Endodermal cell (in vitro differentiated cells): ENCODE measurements at regions not wholly inside any gene's neighbourhood (a gene's known extent, or its start where the extent isn't known, plus 50 kb on each side); places are given as distances from the start of the nearest gene placed in this dataset.

Source experiments
- DNase-seq: peaks from one replicate; pipeline ENCODE4 v3.0.0-alpha.2; 2017
- H3K27ac ChIP-seq: 2 replicates; pipeline ENCODE4 v1.5.1; 2013; ENCODE audit warnings: mild to moderate bottlenecking, low read depth, low read length, moderate library complexity
- H3K27me3 ChIP-seq: 2 replicates; pipeline ENCODE4 v1.6.1; 2013; ENCODE audit warnings: mild to moderate bottlenecking, low read length, moderate library complexity; ENCODE audit not compliant: insufficient read depth, control insufficient read depth, poor library complexity, severe bottlenecking
- H3K36me3 ChIP-seq: 2 replicates; pipeline ENCODE4 v1.7.0; 2013; ENCODE audit warnings: mild to moderate bottlenecking, low read length, moderate library complexity; ENCODE audit not compliant: control insufficient read depth, insufficient read depth
- H3K4me1 ChIP-seq: one replicate; pipeline ENCODE4 v1.7.0; 2013; ENCODE audit warnings: low read length; ENCODE audit not compliant: control insufficient read depth, insufficient read depth
- H3K4me3 ChIP-seq: 2 replicates; pipeline ENCODE4 v1.5.1; 2013; ENCODE audit warnings: mild to moderate bottlenecking, low read length, moderate library complexity
- H3K9ac ChIP-seq: 2 replicates; pipeline ENCODE4 v1.6.1; 2013; ENCODE audit warnings: mild to moderate bottlenecking, low read length, moderate library complexity; ENCODE audit not compliant: poor library complexity, severe bottlenecking; ENCODE audit errors: extremely low read depth
- H3K9me3 ChIP-seq: 2 replicates; pipeline ENCODE4 v1.6.1; 2013; ENCODE audit warnings: mild to moderate bottlenecking, low read length, moderate library complexity; ENCODE audit not compliant: control insufficient read depth
- H3K27ac Mint-ChIP-seq: 2 replicates; pipeline ENCODE4 v1.8.0; 2020; ENCODE audit warnings: mixed read lengths
- H3K27me3 Mint-ChIP-seq: 2 replicates; pipeline ENCODE4 v1.8.0; 2021; ENCODE audit warnings: mild to moderate bottlenecking, mixed read lengths; ENCODE audit not compliant: insufficient read depth
- H3K36me3 Mint-ChIP-seq: 2 replicates; pipeline ENCODE4 v1.8.0; 2020; ENCODE audit warnings: low read depth, mixed read lengths
- H3K4me1 Mint-ChIP-seq: 2 replicates; pipeline ENCODE4 v1.8.0; 2020; ENCODE audit warnings: mixed read lengths
- H3K4me3 Mint-ChIP-seq: 2 replicates; pipeline ENCODE4 v1.8.0; 2020; ENCODE audit warnings: mild to moderate bottlenecking, moderate library complexity, mixed read lengths
- H3K9me3 Mint-ChIP-seq: 2 replicates; pipeline ENCODE4 v1.8.0; 2020; ENCODE audit warnings: mild to moderate bottlenecking, mixed read lengths
- CTCF ChIP-seq: fragments of 200-600 bp; sonication (generic); conservative IDR thresholded peaks from 2 replicates; pipeline ENCODE4 v1.5.0; 2021; ENCODE audit warnings: antibody characterized with exemption, mild to moderate bottlenecking
- WGBS, 2 experiments: methylation state at CpG; one replicate each; pipeline versions ENCODE4 v1.1.5 to v1.1.7; 2013; ENCODE audit warnings: missing lambda C conversion rate in 2 of 2, mixed read lengths in 1 of 2; ENCODE audit not compliant: insufficient coverage in 1 of 2, insufficient read length in 1 of 2; 5-methylcytosine and 5-hydroxymethylcytosine counted together

GRCh38 chrX:129323115-129323514 is 200.2 kb downstream of the SMARCA1 start:
- Mint-ChIP-seq H3K27me3 (peaks cover 30% of the 10 kb centered on the region), H3K4me3 (no peak overlapping the region), H3K27ac (no peak overlapping the region), H3K9me3 (no peaks in the 10 kb centered on the region), H3K36me3 (no peaks in the 10 kb centered on the region), H3K4me1 (peaks cover 2% of the 10 kb centered on the region)
- WGBS, 2 experiments, result 94% methylated on average over 3 of the region's 3 CpGs; no CpG with 5 or more reads in 1 of the 2 experiments
- H3K36me3 ChIP-seq, result no peaks in the 10 kb centered on the region
- H3K9me3 ChIP-seq, result no peaks in the 10 kb centered on the region
- no peaks in the 10 kb centered on the region for H3K27me3 ChIP-seq
- no peak overlapping the region for H3K27ac ChIP-seq
- no peaks in the 10 kb centered on the region for H3K4me1 ChIP-seq
- TF ChIP-seq CTCF, result no peak
- no peak for DNase-seq
- H3K4me3 ChIP-seq, result no peak overlapping the region
- H3K9ac ChIP-seq, result no peak overlapping the region

- Mint-ChIP-seq H3K27ac (no peak overlapping the region), H3K27me3 (peaks cover 75% of the 10 kb centered on the region), H3K9me3 (no peaks in the 10 kb centered on the region), H3K36me3 (peaks cover 7% of the 10 kb centered on the region), H3K4me3 (no peak overlapping the region), H3K4me1 (peaks cover 2% of the 10 kb centered on the region)
- H3K9me3 ChIP-seq, result no peaks in the 10 kb centered on the region
- 50% methylated on average over 1 of the region's 1 CpG; no CpG with 5 or more reads in 1 of the 2 experiments for WGBS, 2 experiments
- H3K9ac ChIP-seq, result no peak overlapping the region
- peaks cover 29% of the 10 kb centered on the region for H3K27me3 ChIP-seq
- peak; percentile 77 for TF ChIP-seq CTCF
- H3K36me3 ChIP-seq, result no peaks in the 10 kb centered on the region
- peak; percentile 54 for DNase-seq
- no peaks in the 10 kb centered on the region for H3K4me1 ChIP-seq
- H3K4me3 ChIP-seq, result no peak overlapping the region
- no peak overlapping the region for H3K27ac ChIP-seq
Measured at GRCh38 chrX:129318375-129318774, 204.9 kb downstream of the SMARCA1 start.

GRCh38 chrX:129316461-129316860 is 206.8 kb downstream of the SMARCA1 start:
- TF ChIP-seq CTCF, result no peak
- WGBS, 2 experiments, result 98% methylated on average over 2 of the region's 2 CpGs; no CpG with 5 or more reads in 1 of the 2 experiments
- no peaks in the 10 kb centered on the region for H3K36me3 ChIP-seq
- H3K27ac Mint-ChIP-seq, result no peak overlapping the region
- H3K4me1 ChIP-seq, result no peaks in the 10 kb centered on the region
- no peak overlapping the region for H3K9ac ChIP-seq
- H3K27me3 ChIP-seq, result peaks cover 29% of the 10 kb centered on the region
- peaks cover 13% of the 10 kb centered on the region for H3K36me3 Mint-ChIP-seq
- H3K4me1 Mint-ChIP-seq, result peaks cover 2% of the 10 kb centered on the region
- H3K27ac ChIP-seq, result no peak overlapping the region
- H3K4me3 ChIP-seq, result no peak overlapping the region
- H3K27me3 Mint-ChIP-seq, result peaks cover 81% of the 10 kb centered on the region
- H3K9me3 ChIP-seq, result no peaks in the 10 kb centered on the region
- no peak overlapping the region for H3K4me3 Mint-ChIP-seq
- H3K9me3 Mint-ChIP-seq, result peaks cover 5% of the 10 kb centered on the region
- DNase-seq, result no peak
